ENCODE measurements at regions not wholly inside any gene's neighbourhood (a gene's known extent, or its start where the extent isn't known, plus 50 kb on each side); places are given as distances from the start of the nearest gene placed in this dataset.

GRCh38 chr11:109512249-109512648 is 90.3 kb downstream of the C11orf87 start:
- intact Hi-C loops (cut with micrococcal nuclease; ENCODE audit: unreplicated experiment) (no loop called here), in situ Hi-C loops (cut with HindIII; ENCODE audit: extremely low pct_ligation_motif_present, low pct_unique_long_range_greater_than_20kb) (no loop called here)
- DNase-seq (ENCODE audit: low spot score), result no peak
- 0% methylated on average over 1 of the region's 1 CpG for WGBS (ENCODE audit: low lambda C conversion rate)
- no peaks in the 10 kb centered on the region for H3K9me3 ChIP-seq (ENCODE audit: low read length)
- H3K36me3 ChIP-seq (replicated peaks in 1 of 2; ENCODE audit: control insufficient read depth in 1 of 2, insufficient read depth in 2 of 2, low read length in 2 of 2), result no peaks in the 10 kb centered on the region
- no peak overlapping the region for H3K4me3 ChIP-seq (replicated peaks in 1 of 3; ENCODE audit: insufficient read depth in 1 of 3, low read depth in 2 of 3, low read length in 3 of 3)
- TF ChIP-seq, protein P1, sequence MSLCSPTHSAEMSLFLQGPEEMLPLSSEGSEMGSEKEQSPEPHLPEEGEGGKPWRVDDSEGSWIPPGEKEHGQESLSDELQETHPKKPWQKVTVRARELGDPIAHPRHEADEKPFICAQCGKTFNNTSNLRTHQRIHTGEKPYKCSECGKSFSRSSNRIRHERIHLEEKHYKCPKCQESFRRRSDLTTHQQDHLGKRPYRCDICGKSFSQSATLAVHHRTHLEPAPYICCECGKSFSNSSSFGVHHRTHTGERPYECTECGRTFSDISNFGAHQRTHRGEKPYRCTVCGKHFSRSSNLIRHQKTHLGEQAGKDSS (CRISPR knock-in tag; IDR thresholded peaks at IDR 0.05; ENCODE audit: borderline replicate concordance, low read depth), result no peak
- BruUV-seq (replicated peaks), result no TSS peak
- no peak for FAIRE-seq
- H3K9ac ChIP-seq (ENCODE audit: insufficient read depth, low read depth, low read length), result no peak overlapping the region
- no peaks in the 10 kb centered on the region for H3K4me1 ChIP-seq (ENCODE audit: insufficient read depth, low read length)
- H3K27ac ChIP-seq (ENCODE audit: extremely low read length, insufficient read depth, low read length), result no peak overlapping the region
- no peak overlapping the region for H2AFZ ChIP-seq (ENCODE audit: low read length)
- CTCF ChIA-PET (ENCODE audit: low intra/inter-chr PET ratio, low total read pairs), result no interaction called here
- H3K4me2 ChIP-seq (ENCODE audit: low read depth, low read length), result no peak overlapping the region
- no peaks in the 10 kb centered on the region for H4K20me1 ChIP-seq (ENCODE audit: insufficient read depth, low read length)
- H3K79me2 ChIP-seq (ENCODE audit: insufficient read depth, low read length), result no peaks in the 10 kb centered on the region
- POLR2A ChIA-PET, result no interaction called here
- no peak for ATAC-seq
- H3K27me3 ChIP-seq (ENCODE audit: control insufficient read depth in 1 of 2, insufficient read depth in 2 of 2, low read length in 2 of 2), result no peaks in the 10 kb centered on the region

DNA sequence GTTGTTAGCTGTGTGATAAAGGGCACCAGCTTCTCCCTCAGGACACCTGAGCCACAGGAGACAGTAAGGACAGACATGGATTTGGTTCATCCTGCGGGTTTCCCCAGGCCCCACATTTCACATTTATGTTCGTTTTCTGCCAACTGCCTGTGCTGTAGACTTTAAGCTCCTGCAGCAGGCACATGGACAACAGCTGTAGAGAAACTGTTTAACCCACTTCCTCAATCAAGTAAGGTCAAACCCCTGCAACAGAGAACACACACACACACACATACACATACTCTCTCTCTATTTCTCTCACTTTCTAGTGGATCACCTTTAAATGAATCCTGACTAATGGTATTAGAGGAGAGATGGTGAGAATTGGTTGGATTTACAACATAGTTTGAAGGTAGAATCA is 90.7 kb downstream of the C11orf87 start:
- DNase-seq (ENCODE audit: low spot score) (no peak), FAIRE-seq (no peak), ATAC-seq (no peak)
- no peak overlapping the region for H3K9ac ChIP-seq (ENCODE audit: insufficient read depth, low read depth, low read length)
- ChIA-PET POLR2A (no interaction called here), CTCF (ENCODE audit: low intra/inter-chr PET ratio, low total read pairs) (no interaction called here)
- no peak overlapping the region for H2AFZ ChIP-seq (ENCODE audit: low read length)
- H3K27ac ChIP-seq (ENCODE audit: extremely low read length, insufficient read depth, low read length), result no peak overlapping the region
- H3K4me1 ChIP-seq (ENCODE audit: insufficient read depth, low read length), result no peaks in the 10 kb centered on the region
- BruUV-seq (replicated peaks), result no TSS peak
- 0% methylated on average over 2 of the region's 2 CpGs for whole genome bisulfite sequencing (ENCODE audit: low lambda C conversion rate)
- H3K9me3 ChIP-seq (ENCODE audit: low read length), result no peaks in the 10 kb centered on the region
- H3K27me3 ChIP-seq (ENCODE audit: control insufficient read depth in 1 of 2, insufficient read depth in 2 of 2, low read length in 2 of 2), result no peaks in the 10 kb centered on the region
- H3K4me2 ChIP-seq (ENCODE audit: low read depth, low read length), result no peak overlapping the region
- H4K20me1 ChIP-seq (ENCODE audit: insufficient read depth, low read length), result no peaks in the 10 kb centered on the region
- no peak overlapping the region for H3K4me3 ChIP-seq (replicated peaks in 1 of 3; ENCODE audit: insufficient read depth in 1 of 3, low read depth in 2 of 3, low read length in 3 of 3)
- in situ Hi-C loops (cut with HindIII; ENCODE audit: extremely low pct_ligation_motif_present, low pct_unique_long_range_greater_than_20kb) (no loop called here), intact Hi-C loops (cut with micrococcal nuclease; ENCODE audit: unreplicated experiment) (no loop called here)
- H3K79me2 ChIP-seq (ENCODE audit: insufficient read depth, low read length), result no peaks in the 10 kb centered on the region
- H3K36me3 ChIP-seq (replicated peaks in 1 of 2; ENCODE audit: control insufficient read depth in 1 of 2, insufficient read depth in 2 of 2, low read length in 2 of 2), result no peaks in the 10 kb centered on the region
- no peak for TF ChIP-seq ARNTL (CRISPR knock-in tag; IDR thresholded peaks at IDR 0.05)
- TF ChIP-seq, protein P2, sequence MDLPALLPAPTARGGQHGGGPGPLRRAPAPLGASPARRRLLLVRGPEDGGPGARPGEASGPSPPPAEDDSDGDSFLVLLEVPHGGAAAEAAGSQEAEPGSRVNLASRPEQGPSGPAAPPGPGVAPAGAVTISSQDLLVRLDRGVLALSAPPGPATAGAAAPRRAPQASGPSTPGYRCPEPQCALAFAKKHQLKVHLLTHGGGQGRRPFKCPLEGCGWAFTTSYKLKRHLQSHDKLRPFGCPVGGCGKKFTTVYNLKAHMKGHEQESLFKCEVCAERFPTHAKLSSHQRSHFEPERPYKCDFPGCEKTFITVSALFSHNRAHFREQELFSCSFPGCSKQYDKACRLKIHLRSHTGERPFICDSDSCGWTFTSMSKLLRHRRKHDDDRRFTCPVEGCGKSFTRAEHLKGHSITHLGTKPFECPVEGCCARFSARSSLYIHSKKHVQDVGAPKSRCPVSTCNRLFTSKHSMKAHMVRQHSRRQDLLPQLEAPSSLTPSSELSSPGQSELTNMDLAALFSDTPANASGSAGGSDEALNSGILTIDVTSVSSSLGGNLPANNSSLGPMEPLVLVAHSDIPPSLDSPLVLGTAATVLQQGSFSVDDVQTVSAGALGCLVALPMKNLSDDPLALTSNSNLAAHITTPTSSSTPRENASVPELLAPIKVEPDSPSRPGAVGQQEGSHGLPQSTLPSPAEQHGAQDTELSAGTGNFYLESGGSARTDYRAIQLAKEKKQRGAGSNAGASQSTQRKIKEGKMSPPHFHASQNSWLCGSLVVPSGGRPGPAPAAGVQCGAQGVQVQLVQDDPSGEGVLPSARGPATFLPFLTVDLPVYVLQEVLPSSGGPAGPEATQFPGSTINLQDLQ (CRISPR knock-in tag; IDR thresholded peaks at IDR 0.05), result no peak
- no peak for TF ChIP-seq ZFP41 (CRISPR knock-in tag; IDR thresholded peaks at IDR 0.05; ENCODE audit: borderline replicate concordance)
- TF ChIP-seq, protein P3, sequence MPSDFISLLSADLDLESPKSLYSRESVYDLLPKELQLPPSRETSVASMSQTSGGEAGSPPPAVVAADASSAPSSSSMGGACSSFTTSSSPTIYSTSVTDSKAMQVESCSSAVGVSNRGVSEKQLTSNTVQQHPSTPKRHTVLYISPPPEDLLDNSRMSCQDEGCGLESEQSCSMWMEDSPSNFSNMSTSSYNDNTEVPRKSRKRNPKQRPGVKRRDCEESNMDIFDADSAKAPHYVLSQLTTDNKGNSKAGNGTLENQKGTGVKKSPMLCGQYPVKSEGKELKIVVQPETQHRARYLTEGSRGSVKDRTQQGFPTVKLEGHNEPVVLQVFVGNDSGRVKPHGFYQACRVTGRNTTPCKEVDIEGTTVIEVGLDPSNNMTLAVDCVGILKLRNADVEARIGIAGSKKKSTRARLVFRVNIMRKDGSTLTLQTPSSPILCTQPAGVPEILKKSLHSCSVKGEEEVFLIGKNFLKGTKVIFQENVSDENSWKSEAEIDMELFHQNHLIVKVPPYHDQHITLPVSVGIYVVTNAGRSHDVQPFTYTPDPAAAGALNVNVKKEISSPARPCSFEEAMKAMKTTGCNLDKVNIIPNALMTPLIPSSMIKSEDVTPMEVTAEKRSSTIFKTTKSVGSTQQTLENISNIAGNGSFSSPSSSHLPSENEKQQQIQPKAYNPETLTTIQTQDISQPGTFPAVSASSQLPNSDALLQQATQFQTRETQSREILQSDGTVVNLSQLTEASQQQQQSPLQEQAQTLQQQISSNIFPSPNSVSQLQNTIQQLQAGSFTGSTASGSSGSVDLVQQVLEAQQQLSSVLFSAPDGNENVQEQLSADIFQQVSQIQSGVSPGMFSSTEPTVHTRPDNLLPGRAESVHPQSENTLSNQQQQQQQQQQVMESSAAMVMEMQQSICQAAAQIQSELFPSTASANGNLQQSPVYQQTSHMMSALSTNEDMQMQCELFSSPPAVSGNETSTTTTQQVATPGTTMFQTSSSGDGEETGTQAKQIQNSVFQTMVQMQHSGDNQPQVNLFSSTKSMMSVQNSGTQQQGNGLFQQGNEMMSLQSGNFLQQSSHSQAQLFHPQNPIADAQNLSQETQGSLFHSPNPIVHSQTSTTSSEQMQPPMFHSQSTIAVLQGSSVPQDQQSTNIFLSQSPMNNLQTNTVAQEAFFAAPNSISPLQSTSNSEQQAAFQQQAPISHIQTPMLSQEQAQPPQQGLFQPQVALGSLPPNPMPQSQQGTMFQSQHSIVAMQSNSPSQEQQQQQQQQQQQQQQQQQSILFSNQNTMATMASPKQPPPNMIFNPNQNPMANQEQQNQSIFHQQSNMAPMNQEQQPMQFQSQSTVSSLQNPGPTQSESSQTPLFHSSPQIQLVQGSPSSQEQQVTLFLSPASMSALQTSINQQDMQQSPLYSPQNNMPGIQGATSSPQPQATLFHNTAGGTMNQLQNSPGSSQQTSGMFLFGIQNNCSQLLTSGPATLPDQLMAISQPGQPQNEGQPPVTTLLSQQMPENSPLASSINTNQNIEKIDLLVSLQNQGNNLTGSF (CRISPR knock-in tag; IDR thresholded peaks at IDR 0.05), result no peak
- no peak for TF ChIP-seq ZNF160 (CRISPR knock-in tag; IDR thresholded peaks at IDR 0.05)
- TF ChIP-seq ZNF143 (CRISPR knock-in tag; IDR thresholded peaks at IDR 0.05), result no peak
- no peak for TF ChIP-seq ZNF564 (CRISPR knock-in tag; IDR thresholded peaks at IDR 0.05)
- no peak for TF ChIP-seq HOXD1 (CRISPR knock-in tag; IDR thresholded peaks at IDR 0.05)
- TF ChIP-seq STAG1 (CRISPR knock-in tag; IDR thresholded peaks at IDR 0.05), result no peak
- no peak for TF ChIP-seq NCOR1 (IDR thresholded peaks at IDR 0.05; ENCODE audit: borderline replicate concordance, low read length)
- no peak for TF ChIP-seq ATF1 (CRISPR knock-in tag; IDR thresholded peaks at IDR 0.05)

Measured in HepG2 (cell line).